ENCODE measurements at regions not wholly inside any gene's neighbourhood (a gene's known extent, or its start where the extent isn't known, plus 50 kb on each side); places are given as distances from the start of the nearest gene placed in this dataset.
"Not testable (repeated sequence)": the region's sequence is repeated elsewhere in the genome, so short reads cannot be mapped to it uniquely, and the experiment has no call there.

- DNase-seq = no peak
These were observed 271.7 kb upstream of the BTG1 start for GRCh38 chr12:92417373-92417772.

GRCh38 chr12:92416385-92416812 lies 270.8 kb upstream of the BTG1 start:
- DNase-seq = no peak

GRCh38 chr12:92414170-92415070 lies 268.8 kb upstream of the BTG1 start:
- DNase-seq = no peak

- no peak for DNase-seq
These were observed 267.6 kb upstream of the BTG1 start for GRCh38 chr12:92413286-92413685.

GRCh38 chr12:92412856-92413255 lies 267.2 kb upstream of the BTG1 start:
- DNase-seq = no peak

GRCh38 chr12:92411687-92412086 lies 266.0 kb upstream of the BTG1 start:
- DNase-seq = no peak

- peak; percentile 67 for DNase-seq
These were observed 262.6 kb upstream of the BTG1 start for GRCh38 chr12:92408072-92408900.

GRCh38 chr12:92406404-92407070 lies 260.9 kb upstream of the BTG1 start:
- DNase-seq = not testable (repeated sequence)

GRCh38 chr12:92405801-92406251 lies 260.2 kb upstream of the BTG1 start:
- peak; percentile 53 for DNase-seq

- DNase-seq = no peak
These were observed 259.3 kb upstream of the BTG1 start for GRCh38 chr12:92404921-92405320.

GRCh38 chr12:92404259-92404894 lies 258.7 kb upstream of the BTG1 start:
- no peak for DNase-seq

- peak; percentile 86 for DNase-seq
These were observed 257.8 kb upstream of the BTG1 start for GRCh38 chr12:92403210-92404175.

- DNase-seq = no peak
These were observed 256.8 kb upstream of the BTG1 start for GRCh38 chr12:92402415-92402814.

GRCh38 chr12:92400006-92400405 lies 254.4 kb upstream of the BTG1 start:
- DNase-seq = no peak

GRCh38 chr12:92398565-92399309 lies 253.1 kb upstream of the BTG1 start:
- no peak for DNase-seq

- no peak for DNase-seq
These were observed 251.1 kb upstream of the BTG1 start for GRCh38 chr12:92396647-92397252.

- no peak for DNase-seq
These were observed 249.7 kb upstream of the BTG1 start for GRCh38 chr12:92395322-92395721.

GRCh38 chr12:92394895-92395294 lies 249.2 kb upstream of the BTG1 start:
- DNase-seq = no peak

GRCh38 chr12:92393504-92393903 lies 247.9 kb upstream of the BTG1 start:
- no peak for DNase-seq

GRCh38 chr12:92391726-92392125 lies 246.1 kb upstream of the BTG1 start:
- not testable (repeated sequence) for DNase-seq

Data from activated CD4-positive, alpha-beta T cell treated with anti-CD3 and anti-CD28 coated beads, Interleukin-2, Interleukin-6, amounts not matched to agents 100 ng/mL and 50 ng/mL, durations not matched to agents 16 hours and 8 hours (primary cell).